ENCODE measurements at regions not wholly inside any gene's neighbourhood (a gene's known extent, or its start where the extent isn't known, plus 50 kb on each side); places are given as distances from the start of the nearest gene placed in this dataset.
A peak's percentile ranks its signal among the peaks of the same experiment; 100 is the strongest.

GRCh38 chr3:170699158-170700053 lies 113.5 kb upstream of the SLC7A14 start (continued):
- TF ChIP-seq RREB1 (CRISPR knock-in tag; IDR thresholded peaks at IDR 0.05) (0 out of 2 replicates have a peak, but pooled peaks have one; percentile 7), CCNT2 (IDR thresholded peaks at IDR 0.05; ENCODE audit: borderline replicate concordance, extremely low read depth, insufficient read length, low read depth, low read length) (no peak), KLF1 (tag; IDR thresholded peaks at IDR 0.05) (no peak), ZBTB9 (CRISPR knock-in tag; IDR thresholded peaks at IDR 0.05) (peak; percentile 33; the same call in 1 of the 2 replicates), MITF (IDR thresholded peaks at IDR 0.05) (peak; percentile 83), MTA2 (IDR thresholded peaks at IDR 0.05; ENCODE audit: low read depth) (0 out of 2 replicates have a peak, but pooled peaks have one; percentile 16), FOSL1 (tag; conservative IDR thresholded peaks at IDR 0.05) (peak; percentile 77), ZNF444 (CRISPR knock-in tag; IDR thresholded peaks at IDR 0.05) (no peak), IRF9 (tag; IDR thresholded peaks at IDR 0.05) (peak; percentile 67; the same call in 1 of the 2 replicates), GABPB2 (CRISPR knock-in tag; conservative IDR thresholded peaks at IDR 0.05) (peak; percentile 76; the same call in 1 of the 2 replicates), TAF9B (IDR thresholded peaks at IDR 0.05; ENCODE audit: partially characterized antibody) (peak; percentile 35)

Data from K562 (cell line).